A673 (cell line): ENCODE measurements at regions not wholly inside any gene's neighbourhood (a gene's known extent, or its start where the extent isn't known, plus 50 kb on each side); places are given as distances from the start of the nearest gene placed in this dataset.

Experiments used
- CTCF ChIP-seq: fragments of 300-800, 200-600 bp; sonication (generic); conservative IDR thresholded peaks from 2 replicates; pipeline ENCODE4 v1.5.1; 2017; ENCODE audit warnings: low read depth, mild to moderate bottlenecking, antibody characterized with exemption, low read length, moderate library complexity, mixed read lengths
- EZH2 ChIP-seq: fragments of 200-600 bp; sonication (generic); IDR thresholded peaks from 2 replicates; pipeline ENCODE4 v1.6.1; 2017; ENCODE audit warnings: borderline replicate concordance, low read depth, mild to moderate bottlenecking, mixed read lengths, antibody characterized with exemption, low read length; ENCODE audit not compliant: poor library complexity, severe bottlenecking

GRCh38 chr6:835476-836160 lies 142.7 kb upstream of the EXOC2 start:
- TF ChIP-seq CTCF (no peak), EZH2 (no peak)
